ENCODE measurements at regions not wholly inside any gene's neighbourhood (a gene's known extent, or its start where the extent isn't known, plus 50 kb on each side); places are given as distances from the start of the nearest gene placed in this dataset.

- no peak for TF ChIP-seq SIN3A (IDR thresholded peaks at IDR 0.05; ENCODE audit: borderline replicate concordance, insufficient read depth, low read length)
- no peak for TF ChIP-seq FOXP2 (optimal IDR thresholded peaks at IDR 0.05; ENCODE audit: borderline replicate concordance, extremely low read depth, extremely low read length, insufficient read depth)
- no peak for TF ChIP-seq REST (IDR thresholded peaks at IDR 0.05; ENCODE audit: insufficient read depth in 1 of 2, low read depth in 2 of 2, low read length in 2 of 2)
- TF ChIP-seq TAF1 (IDR thresholded peaks at IDR 0.05; ENCODE audit: borderline replicate concordance, insufficient read depth, low read length), result no peak
- no peak for TF ChIP-seq POLR2AphosphoS5 (IDR thresholded peaks at IDR 0.05; ENCODE audit: low read depth, low read length)
Measured at GRCh38 chr18:68480196-68480595, 234.7 kb downstream of the TMX3 start.

GRCh38 chr18:68478246-68478645, 236.7 kb downstream of the TMX3 start:
- TF ChIP-seq POLR2AphosphoS5 (IDR thresholded peaks at IDR 0.05; ENCODE audit: low read depth, low read length) (no peak), FOXP2 (optimal IDR thresholded peaks at IDR 0.05; ENCODE audit: borderline replicate concordance, extremely low read depth, extremely low read length, insufficient read depth) (no peak), REST (IDR thresholded peaks at IDR 0.05; ENCODE audit: insufficient read depth in 1 of 2, low read depth in 2 of 2, low read length in 2 of 2) (no peak), SIN3A (IDR thresholded peaks at IDR 0.05; ENCODE audit: borderline replicate concordance, insufficient read depth, low read length) (no peak), TAF1 (IDR thresholded peaks at IDR 0.05; ENCODE audit: borderline replicate concordance, insufficient read depth, low read length) (no peak)

GRCh38 chr18:68475883-68476282, 239.0 kb downstream of the TMX3 start:
- TF ChIP-seq POLR2AphosphoS5 (IDR thresholded peaks at IDR 0.05; ENCODE audit: low read depth, low read length) (no peak), SIN3A (IDR thresholded peaks at IDR 0.05; ENCODE audit: borderline replicate concordance, insufficient read depth, low read length) (no peak), TAF1 (IDR thresholded peaks at IDR 0.05; ENCODE audit: borderline replicate concordance, insufficient read depth, low read length) (no peak), REST (IDR thresholded peaks at IDR 0.05; ENCODE audit: insufficient read depth in 1 of 2, low read depth in 2 of 2, low read length in 2 of 2) (no peak), FOXP2 (optimal IDR thresholded peaks at IDR 0.05; ENCODE audit: borderline replicate concordance, extremely low read depth, extremely low read length, insufficient read depth) (no peak)

- TF ChIP-seq TAF1 (IDR thresholded peaks at IDR 0.05; ENCODE audit: borderline replicate concordance, insufficient read depth, low read length) (no peak), POLR2AphosphoS5 (IDR thresholded peaks at IDR 0.05; ENCODE audit: low read depth, low read length) (no peak), SIN3A (IDR thresholded peaks at IDR 0.05; ENCODE audit: borderline replicate concordance, insufficient read depth, low read length) (no peak), FOXP2 (optimal IDR thresholded peaks at IDR 0.05; ENCODE audit: borderline replicate concordance, extremely low read depth, extremely low read length, insufficient read depth) (no peak), REST (IDR thresholded peaks at IDR 0.05; ENCODE audit: insufficient read depth in 1 of 2, low read depth in 2 of 2, low read length in 2 of 2) (no peak)
Measured at GRCh38 chr18:68472701-68473295, 242.1 kb downstream of the TMX3 start.
